ENCODE measurements at regions not wholly inside any gene's neighbourhood (a gene's known extent, or its start where the extent isn't known, plus 50 kb on each side); places are given as distances from the start of the nearest gene placed in this dataset.

- Mint-ChIP-seq H3K4me1 (ENCODE audit: low read depth) (no peaks in the 10 kb centered on the region), H3K27me3 (no peaks in the 10 kb centered on the region), H3K4me3 (no peak overlapping the region), H3K9me3 (no peaks in the 10 kb centered on the region), H3K27ac (no peak overlapping the region), H3K36me3 (ENCODE audit: low read depth) (no peaks in the 10 kb centered on the region)
- intact Hi-C loops (cut with micrococcal nuclease), result no loop called here
Observed at GRCh38 chr3:24607281-24607680, 112.6 kb upstream of the THRB start.

GRCh38 chr3:24608701-24609390 is 114.2 kb upstream of the THRB start:
- intact Hi-C loops (cut with micrococcal nuclease), result no loop called here
- H3K4me3 Mint-ChIP-seq, result no peak overlapping the region
- H3K9me3 Mint-ChIP-seq, result no peaks in the 10 kb centered on the region
- no peaks in the 10 kb centered on the region for H3K27me3 Mint-ChIP-seq
- no peaks in the 10 kb centered on the region for H3K4me1 Mint-ChIP-seq (ENCODE audit: low read depth)
- no peaks in the 10 kb centered on the region for H3K36me3 Mint-ChIP-seq (ENCODE audit: low read depth)
- no peak overlapping the region for H3K27ac Mint-ChIP-seq

GRCh38 chr3:24614359-24614758 is 119.7 kb upstream of the THRB start:
- Mint-ChIP-seq H3K4me3 (no peak overlapping the region), H3K9me3 (no peaks in the 10 kb centered on the region), H3K27me3 (no peaks in the 10 kb centered on the region), H3K4me1 (ENCODE audit: low read depth) (no peaks in the 10 kb centered on the region), H3K36me3 (ENCODE audit: low read depth) (no peaks in the 10 kb centered on the region), H3K27ac (no peak overlapping the region)
- intact Hi-C loops (cut with micrococcal nuclease), result no loop called here

- intact Hi-C loops (cut with micrococcal nuclease), result no loop called here
Observed at GRCh38 chr3:24615177-24615576, 120.5 kb upstream of the THRB start.

GRCh38 chr3:24616110-24616829 is 121.6 kb upstream of the THRB start:
- intact Hi-C loops (cut with micrococcal nuclease), result no loop called here
- Mint-ChIP-seq H3K27me3 (no peaks in the 10 kb centered on the region), H3K4me1 (ENCODE audit: low read depth) (no peaks in the 10 kb centered on the region), H3K27ac (no peak overlapping the region), H3K9me3 (no peaks in the 10 kb centered on the region), H3K36me3 (ENCODE audit: low read depth) (no peaks in the 10 kb centered on the region), H3K4me3 (no peak overlapping the region)

More at GRCh38 chr3:24615177-24615576, 120.5 kb upstream of the THRB start:
- Mint-ChIP-seq H3K27ac (no peak overlapping the region), H3K4me3 (no peak overlapping the region), H3K4me1 (ENCODE audit: low read depth) (no peaks in the 10 kb centered on the region), H3K36me3 (ENCODE audit: low read depth) (no peaks in the 10 kb centered on the region), H3K27me3 (no peaks in the 10 kb centered on the region), H3K9me3 (no peaks in the 10 kb centered on the region)

- Mint-ChIP-seq H3K36me3 (ENCODE audit: low read depth) (no peaks in the 10 kb centered on the region), H3K4me3 (no peak overlapping the region), H3K4me1 (ENCODE audit: low read depth) (no peaks in the 10 kb centered on the region), H3K27ac (no peak overlapping the region), H3K9me3 (no peaks in the 10 kb centered on the region), H3K27me3 (no peaks in the 10 kb centered on the region)
- intact Hi-C loops (cut with micrococcal nuclease), result no loop called here
Observed at GRCh38 chr3:24622138-24622537, 127.5 kb upstream of the THRB start.

GRCh38 chr3:24622696-24623225 is 128.1 kb upstream of the THRB start:
- Mint-ChIP-seq H3K4me1 (ENCODE audit: low read depth) (no peaks in the 10 kb centered on the region), H3K4me3 (no peak overlapping the region), H3K27me3 (no peaks in the 10 kb centered on the region), H3K27ac (no peak overlapping the region), H3K36me3 (ENCODE audit: low read depth) (no peaks in the 10 kb centered on the region), H3K9me3 (no peaks in the 10 kb centered on the region)
- intact Hi-C loops (cut with micrococcal nuclease), result no loop called here

- intact Hi-C loops (cut with micrococcal nuclease), result no loop called here
- H3K9me3 Mint-ChIP-seq, result no peaks in the 10 kb centered on the region
- no peak overlapping the region for H3K27ac Mint-ChIP-seq
- H3K4me1 Mint-ChIP-seq (ENCODE audit: low read depth), result no peaks in the 10 kb centered on the region
- H3K36me3 Mint-ChIP-seq (ENCODE audit: low read depth), result no peaks in the 10 kb centered on the region
- H3K4me3 Mint-ChIP-seq, result no peak overlapping the region
- no peaks in the 10 kb centered on the region for H3K27me3 Mint-ChIP-seq
Observed at GRCh38 chr3:24623657-24624056, 129.0 kb upstream of the THRB start.

GRCh38 chr3:24624938-24625681 is 130.5 kb upstream of the THRB start:
- Mint-ChIP-seq H3K9me3 (no peaks in the 10 kb centered on the region), H3K4me1 (ENCODE audit: low read depth) (no peaks in the 10 kb centered on the region), H3K27me3 (no peaks in the 10 kb centered on the region), H3K36me3 (ENCODE audit: low read depth) (no peaks in the 10 kb centered on the region), H3K4me3 (no peak overlapping the region), H3K27ac (no peak overlapping the region)
- intact Hi-C loops (cut with micrococcal nuclease), result no loop called here

GRCh38 chr3:24628523-24629258 is 134.0 kb upstream of the THRB start:
- Mint-ChIP-seq H3K27me3 (no peaks in the 10 kb centered on the region), H3K4me1 (ENCODE audit: low read depth) (no peaks in the 10 kb centered on the region), H3K36me3 (ENCODE audit: low read depth) (no peaks in the 10 kb centered on the region), H3K4me3 (no peak overlapping the region), H3K9me3 (no peaks in the 10 kb centered on the region), H3K27ac (no peak overlapping the region)
- intact Hi-C loops (cut with micrococcal nuclease), result no loop called here

GRCh38 chr3:24631481-24631880 is 136.8 kb upstream of the THRB start:
- no peaks in the 10 kb centered on the region for H3K9me3 Mint-ChIP-seq

GRCh38 chr3:24639061-24639460 is 144.4 kb upstream of the THRB start:
- Mint-ChIP-seq H3K4me1 (ENCODE audit: low read depth) (no peaks in the 10 kb centered on the region), H3K4me3 (no peak overlapping the region), H3K27me3 (no peaks in the 10 kb centered on the region), H3K9me3 (no peaks in the 10 kb centered on the region), H3K27ac (no peak overlapping the region), H3K36me3 (ENCODE audit: low read depth) (no peaks in the 10 kb centered on the region)
- intact Hi-C loops (cut with micrococcal nuclease), result no loop called here

More at GRCh38 chr3:24631481-24631880, 136.8 kb upstream of the THRB start:
- no peaks in the 10 kb centered on the region for H3K4me1 Mint-ChIP-seq (ENCODE audit: low read depth)
- no peak overlapping the region for H3K27ac Mint-ChIP-seq
- no peaks in the 10 kb centered on the region for H3K36me3 Mint-ChIP-seq (ENCODE audit: low read depth)
- intact Hi-C loops (cut with micrococcal nuclease), result no loop called here
- no peaks in the 10 kb centered on the region for H3K27me3 Mint-ChIP-seq
- H3K4me3 Mint-ChIP-seq, result no peak overlapping the region

GRCh38 chr3:24639481-24640329 is 145.1 kb upstream of the THRB start:
- intact Hi-C loops (cut with micrococcal nuclease), result loop anchor here (2.0 kb wide), 1 partner anchor 375 kb away; no protein-coding TSS in a partner anchor
- Mint-ChIP-seq H3K9me3 (no peaks in the 10 kb centered on the region), H3K4me1 (ENCODE audit: low read depth) (no peaks in the 10 kb centered on the region), H3K4me3 (no peak overlapping the region), H3K27me3 (no peaks in the 10 kb centered on the region), H3K36me3 (ENCODE audit: low read depth) (no peaks in the 10 kb centered on the region), H3K27ac (no peak overlapping the region)

Measured in dendritic cell treated with granulocyte-macrophage colony-stimulating factor and Interleukin-4, amounts not matched to agents 40 ng/mL and 50 ng/mL, for 4 days (primary cell).